ENCODE measurements at regions not wholly inside any gene's neighbourhood (a gene's known extent, or its start where the extent isn't known, plus 50 kb on each side); places are given as distances from the start of the nearest gene placed in this dataset.

GRCh38 chr2:192570788-192571187 is 376.1 kb upstream of the TMEFF2 start:
- no peak for TF ChIP-seq EZH2 (IDR thresholded peaks at IDR 0.05; ENCODE audit: low read length, unreplicated experiment)
- TF ChIP-seq CTCF (conservative IDR thresholded peaks at IDR 0.05; ENCODE audit: low read depth, low read length), result no peak
